ENCODE measurements at regions not wholly inside any gene's neighbourhood (a gene's known extent, or its start where the extent isn't known, plus 50 kb on each side); places are given as distances from the start of the nearest gene placed in this dataset.

DNA sequence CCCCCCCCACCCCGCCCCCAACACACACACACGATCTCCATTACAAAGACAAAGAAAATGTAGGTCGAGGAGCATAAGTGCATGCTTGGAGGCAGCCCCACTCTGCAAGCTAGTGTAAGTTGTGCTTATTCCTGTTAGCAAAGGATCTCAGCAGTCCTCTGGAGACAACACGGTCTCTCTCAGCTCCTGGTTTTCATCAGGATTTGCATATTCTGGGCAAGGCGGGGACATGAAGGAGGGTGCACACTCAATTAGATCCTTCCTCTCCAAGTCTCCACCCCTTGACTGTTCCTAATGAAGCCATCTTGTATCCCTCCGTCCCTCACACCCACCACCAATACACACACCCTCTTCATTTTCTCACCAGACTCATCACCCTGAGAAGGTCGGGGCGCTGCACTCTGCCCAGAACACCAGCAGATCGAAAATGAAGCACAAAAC lies 63.8 kb downstream of the MRPL46 start:
- Mint-ChIP-seq H3K27me3 (ENCODE audit: low read depth) (peaks cover 20% of the 10 kb centered on the region), H3K36me3 (ENCODE audit: low read depth) (no peaks in the 10 kb centered on the region), H3K27ac (no peak overlapping the region), H3K4me3 (ENCODE audit: low read depth) (no peak overlapping the region), H3K4me1 (ENCODE audit: low read depth) (peaks cover 6% of the 10 kb centered on the region), H3K9me3 (no peaks in the 10 kb centered on the region)
- no peak for DNase-seq (ENCODE audit: low spot score)
- intact Hi-C loops (cut with micrococcal nuclease), result no loop called here

DNA sequence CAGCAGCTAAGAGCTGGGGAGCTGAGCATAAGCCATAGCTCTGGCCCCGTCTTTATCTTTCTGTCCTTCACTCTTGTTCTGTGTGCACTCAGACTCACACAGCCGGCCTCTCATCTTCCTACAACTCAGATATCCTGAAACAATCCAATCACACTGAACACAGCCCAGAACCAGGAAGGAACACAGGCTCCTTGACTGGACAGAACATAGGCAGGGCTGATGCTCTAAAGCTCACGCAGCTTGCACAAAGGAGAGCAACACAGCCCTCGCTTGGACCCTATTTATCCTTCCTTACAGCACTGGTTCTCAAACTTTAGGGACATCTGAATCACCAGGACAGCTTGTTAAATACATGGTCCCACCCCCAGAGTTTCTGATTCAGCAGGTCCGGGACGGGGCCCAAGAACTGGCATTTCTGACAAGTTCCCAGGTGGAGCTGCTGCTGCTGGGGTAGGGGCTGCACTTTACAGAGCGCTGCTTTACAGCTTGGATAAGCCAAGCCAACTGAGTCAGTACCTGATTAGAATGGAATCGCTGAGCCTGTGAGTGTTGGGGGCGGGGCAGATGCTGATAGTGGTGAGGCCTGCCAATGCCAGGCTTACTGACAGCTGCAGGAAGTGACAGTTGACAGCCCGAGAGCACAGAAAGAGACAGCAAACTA lies 65.1 kb downstream of the MRPL46 start:
- DNase-seq (ENCODE audit: low spot score), result peak; percentile 12

DNA sequence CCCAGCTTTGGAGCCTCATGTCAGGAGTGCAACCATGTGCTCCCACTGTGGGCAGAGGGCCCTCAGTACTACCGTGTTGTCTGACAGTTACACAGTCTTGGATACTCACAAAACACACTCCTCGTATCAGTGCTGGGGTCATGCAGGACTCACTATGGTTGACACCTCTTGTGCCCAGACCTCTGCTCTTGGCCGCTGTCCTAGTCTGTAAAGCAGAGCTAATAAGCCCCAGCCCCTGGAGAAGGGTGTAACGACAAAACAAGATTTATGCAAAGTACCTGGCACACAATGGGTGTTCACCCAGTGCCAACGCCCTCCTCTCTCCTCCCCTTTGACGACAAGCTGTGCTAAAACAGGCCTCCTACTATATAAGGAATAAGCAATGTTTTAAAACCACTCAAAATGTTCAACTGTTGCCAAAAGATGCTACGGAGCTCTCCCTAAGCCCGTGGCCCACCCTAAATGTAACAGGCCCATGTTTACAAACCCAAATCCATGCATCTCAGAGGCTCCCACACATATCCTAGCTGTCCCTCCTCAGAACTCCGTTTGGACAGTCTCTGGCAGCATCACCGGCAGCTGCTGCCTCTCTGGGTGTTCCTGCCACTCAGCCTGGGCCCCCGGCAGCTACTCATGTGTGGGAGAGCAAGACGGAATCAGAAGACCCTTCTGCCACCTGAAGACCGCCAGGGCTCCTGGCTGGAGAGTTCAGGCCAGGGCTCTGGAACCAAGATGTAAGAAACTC lies 65.8 kb downstream of the MRPL46 start:
- H3K27ac Mint-ChIP-seq, result no peak overlapping the region

More for the DNA sequence above, 65.1 kb downstream of the MRPL46 start:
- Mint-ChIP-seq H3K4me1 (ENCODE audit: low read depth) (peaks cover 6% of the 10 kb centered on the region), H3K27me3 (ENCODE audit: low read depth) (peaks cover 16% of the 10 kb centered on the region), H3K9me3 (no peaks in the 10 kb centered on the region), H3K36me3 (ENCODE audit: low read depth) (no peaks in the 10 kb centered on the region), H3K4me3 (ENCODE audit: low read depth) (no peak overlapping the region), H3K27ac (no peak overlapping the region)
- intact Hi-C loops (cut with micrococcal nuclease), result no loop called here

DNA sequence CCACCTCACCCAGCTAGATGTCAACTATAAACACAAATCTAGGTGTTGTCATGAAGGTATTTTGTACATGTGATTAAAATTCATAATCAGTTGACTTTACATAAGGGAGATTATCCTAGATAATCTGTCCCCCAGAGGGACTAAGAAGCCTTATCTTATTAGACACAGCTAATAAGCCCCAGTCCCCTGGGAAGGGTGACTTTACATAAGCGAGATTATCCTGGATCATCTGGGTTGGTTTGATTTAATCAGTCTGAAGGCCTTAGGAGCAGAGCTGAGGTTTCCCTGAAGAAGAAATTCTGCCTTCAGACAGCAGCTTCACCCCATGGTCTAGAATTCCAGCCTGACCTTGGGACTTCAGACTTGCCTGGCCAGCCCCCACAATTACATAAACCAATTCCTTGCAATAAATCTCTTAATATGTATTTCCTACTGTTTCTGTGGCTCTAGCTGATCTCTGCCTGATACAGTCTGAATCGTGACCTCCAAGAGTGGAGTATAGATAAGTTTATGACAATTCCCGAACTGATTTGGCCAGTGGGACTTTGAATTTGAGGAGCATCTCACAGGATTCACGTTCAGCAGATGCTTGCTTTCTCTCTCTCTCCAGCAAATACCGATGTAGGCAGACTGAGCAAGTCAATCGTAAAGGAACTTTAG lies 66.5 kb downstream of the MRPL46 start:
- intact Hi-C loops (cut with micrococcal nuclease), result no loop called here
- Mint-ChIP-seq H3K36me3 (ENCODE audit: low read depth) (no peaks in the 10 kb centered on the region), H3K27ac (no peak overlapping the region), H3K9me3 (no peaks in the 10 kb centered on the region), H3K4me1 (ENCODE audit: low read depth) (peaks cover 6% of the 10 kb centered on the region), H3K4me3 (ENCODE audit: low read depth) (no peak overlapping the region), H3K27me3 (ENCODE audit: low read depth) (peaks cover 12% of the 10 kb centered on the region)
- DNase-seq (ENCODE audit: low spot score), result no peak

More for the DNA sequence above, 65.8 kb downstream of the MRPL46 start:
- no peaks in the 10 kb centered on the region for H3K9me3 Mint-ChIP-seq
- no peaks in the 10 kb centered on the region for H3K36me3 Mint-ChIP-seq (ENCODE audit: low read depth)
- H3K27me3 Mint-ChIP-seq (ENCODE audit: low read depth), result peaks cover 15% of the 10 kb centered on the region
- intact Hi-C loops (cut with micrococcal nuclease), result no loop called here
- H3K4me3 Mint-ChIP-seq (ENCODE audit: low read depth), result no peak overlapping the region
- no peak for DNase-seq (ENCODE audit: low spot score)
- H3K4me1 Mint-ChIP-seq (ENCODE audit: low read depth), result peaks cover 6% of the 10 kb centered on the region

DNA sequence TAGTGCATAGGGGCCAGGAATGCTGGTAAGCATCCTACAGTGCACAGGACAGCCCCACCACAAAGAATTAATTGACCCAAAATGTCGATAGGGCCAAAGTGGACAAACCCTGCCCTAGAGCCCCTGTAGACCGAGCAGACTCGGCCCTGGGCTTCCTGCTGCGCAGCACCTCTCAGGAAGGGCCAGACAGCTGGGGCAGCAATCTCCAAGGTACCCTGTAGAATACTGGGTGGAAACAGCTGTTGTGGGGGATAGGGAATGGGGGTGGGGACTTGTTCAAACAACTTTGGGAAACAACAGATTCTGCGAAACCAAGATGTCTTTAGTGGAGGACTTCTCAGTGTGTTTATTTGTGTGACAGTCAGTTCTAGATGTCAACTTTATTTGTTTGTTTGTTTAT lies 67.1 kb downstream of the MRPL46 start:
- DNase-seq (ENCODE audit: low spot score), result no peak
- no peak overlapping the region for H3K27ac Mint-ChIP-seq
- intact Hi-C loops (cut with micrococcal nuclease), result no loop called here

DNA sequence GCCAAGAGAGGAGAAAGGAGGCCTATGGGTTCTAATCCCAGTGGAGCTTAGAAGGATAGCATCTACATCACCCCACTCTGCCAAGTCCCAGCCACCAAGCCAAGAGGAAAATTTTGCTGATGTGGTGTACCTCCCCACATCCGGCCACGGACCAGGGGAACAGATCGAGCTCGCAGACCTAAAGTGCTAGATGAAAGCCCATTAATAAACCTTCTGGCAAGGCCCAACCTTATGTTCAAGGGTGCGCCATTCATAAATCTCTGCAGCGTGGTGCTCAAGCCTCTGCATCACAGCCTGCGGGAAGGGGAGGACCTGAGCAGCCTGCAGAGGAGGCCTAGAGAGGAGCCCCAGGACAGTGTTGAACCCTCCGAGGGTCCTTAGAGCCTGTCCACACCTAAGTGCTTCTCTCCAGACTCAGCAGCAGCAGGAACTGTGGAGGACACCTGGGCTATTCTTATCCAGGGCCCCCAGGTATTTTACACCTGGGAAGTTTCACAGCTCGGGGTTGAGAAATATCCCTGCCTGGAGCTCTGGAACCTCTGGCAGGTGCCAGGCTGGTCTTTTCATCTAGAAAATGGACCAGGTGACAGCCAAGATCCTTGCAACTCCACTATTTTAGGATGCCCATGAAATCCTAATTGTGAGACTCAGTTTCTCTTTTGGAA lies 68.0 kb downstream of the MRPL46 start:
- Mint-ChIP-seq H3K27ac (no peak overlapping the region), H3K9me3 (no peaks in the 10 kb centered on the region), H3K36me3 (ENCODE audit: low read depth) (no peaks in the 10 kb centered on the region), H3K4me1 (ENCODE audit: low read depth) (peaks cover 6% of the 10 kb centered on the region), H3K4me3 (ENCODE audit: low read depth) (no peak overlapping the region), H3K27me3 (ENCODE audit: low read depth) (peaks cover 8% of the 10 kb centered on the region)
- DNase-seq (ENCODE audit: low spot score), result no peak
- intact Hi-C loops (cut with micrococcal nuclease), result no loop called here

More for the DNA sequence above, 67.1 kb downstream of the MRPL46 start:
- peaks cover 6% of the 10 kb centered on the region for H3K4me1 Mint-ChIP-seq (ENCODE audit: low read depth)
- peaks cover 8% of the 10 kb centered on the region for H3K27me3 Mint-ChIP-seq (ENCODE audit: low read depth)
- H3K9me3 Mint-ChIP-seq, result no peaks in the 10 kb centered on the region
- no peak overlapping the region for H3K4me3 Mint-ChIP-seq (ENCODE audit: low read depth)
- no peaks in the 10 kb centered on the region for H3K36me3 Mint-ChIP-seq (ENCODE audit: low read depth)

DNA sequence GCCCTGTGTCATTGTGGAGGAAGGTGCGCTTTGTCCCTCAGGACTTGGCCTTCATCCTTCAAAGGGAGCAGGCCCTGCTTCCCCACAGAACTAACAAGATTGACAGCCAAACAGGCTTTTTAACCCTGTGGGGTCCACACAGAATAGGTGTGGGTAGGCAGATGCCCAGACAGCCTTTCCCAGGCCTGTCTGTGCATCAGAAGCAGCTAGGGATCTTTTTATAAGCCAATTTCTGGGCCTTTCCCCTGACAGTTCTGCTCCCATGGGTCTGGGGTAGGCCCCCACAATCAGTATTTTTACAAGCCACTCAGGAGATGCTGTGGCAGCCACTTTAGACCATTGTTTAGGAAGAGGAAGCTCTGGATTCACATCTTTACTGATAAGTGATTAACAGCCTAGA lies 69.2 kb downstream of the MRPL46 start:
- DNase-seq (ENCODE audit: low spot score), result no peak
- no peaks in the 10 kb centered on the region for H3K36me3 Mint-ChIP-seq (ENCODE audit: low read depth)

DNA sequence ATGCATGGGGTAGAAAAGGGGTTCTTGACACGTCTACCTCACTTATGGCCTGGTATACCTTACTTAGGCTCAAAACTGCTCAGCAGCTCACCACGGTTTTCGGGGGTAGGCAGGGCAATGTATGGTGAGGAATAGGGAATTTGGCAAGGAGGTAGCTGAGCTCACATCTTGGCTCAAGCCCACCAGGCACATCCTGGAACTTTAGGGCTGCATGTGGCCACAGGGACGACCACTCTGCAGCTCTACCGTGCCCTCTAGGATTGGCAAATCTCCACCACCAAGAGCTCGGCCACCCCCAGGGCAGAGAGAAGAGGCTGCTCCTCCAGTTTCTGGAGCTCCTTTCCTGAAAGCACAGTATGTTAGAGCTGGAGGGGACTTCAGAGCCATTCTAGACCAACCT lies 69.7 kb downstream of the MRPL46 start:
- H3K27ac Mint-ChIP-seq, result no peak overlapping the region
- intact Hi-C loops (cut with micrococcal nuclease), result no loop called here
- no peak overlapping the region for H3K4me3 Mint-ChIP-seq (ENCODE audit: low read depth)
- H3K9me3 Mint-ChIP-seq, result no peaks in the 10 kb centered on the region
- H3K36me3 Mint-ChIP-seq (ENCODE audit: low read depth), result no peaks in the 10 kb centered on the region
- DNase-seq (ENCODE audit: low spot score), result no peak
- H3K27me3 Mint-ChIP-seq (ENCODE audit: low read depth), result peaks cover 3% of the 10 kb centered on the region
- H3K4me1 Mint-ChIP-seq (ENCODE audit: low read depth), result peaks cover 7% of the 10 kb centered on the region

More for the DNA sequence above, 69.2 kb downstream of the MRPL46 start:
- Mint-ChIP-seq H3K4me1 (ENCODE audit: low read depth) (peaks cover 11% of the 10 kb centered on the region), H3K4me3 (ENCODE audit: low read depth) (no peak overlapping the region), H3K27me3 (ENCODE audit: low read depth) (peaks cover 3% of the 10 kb centered on the region), H3K9me3 (no peaks in the 10 kb centered on the region), H3K27ac (no peak overlapping the region)
- intact Hi-C loops (cut with micrococcal nuclease), result no loop called here

DNA sequence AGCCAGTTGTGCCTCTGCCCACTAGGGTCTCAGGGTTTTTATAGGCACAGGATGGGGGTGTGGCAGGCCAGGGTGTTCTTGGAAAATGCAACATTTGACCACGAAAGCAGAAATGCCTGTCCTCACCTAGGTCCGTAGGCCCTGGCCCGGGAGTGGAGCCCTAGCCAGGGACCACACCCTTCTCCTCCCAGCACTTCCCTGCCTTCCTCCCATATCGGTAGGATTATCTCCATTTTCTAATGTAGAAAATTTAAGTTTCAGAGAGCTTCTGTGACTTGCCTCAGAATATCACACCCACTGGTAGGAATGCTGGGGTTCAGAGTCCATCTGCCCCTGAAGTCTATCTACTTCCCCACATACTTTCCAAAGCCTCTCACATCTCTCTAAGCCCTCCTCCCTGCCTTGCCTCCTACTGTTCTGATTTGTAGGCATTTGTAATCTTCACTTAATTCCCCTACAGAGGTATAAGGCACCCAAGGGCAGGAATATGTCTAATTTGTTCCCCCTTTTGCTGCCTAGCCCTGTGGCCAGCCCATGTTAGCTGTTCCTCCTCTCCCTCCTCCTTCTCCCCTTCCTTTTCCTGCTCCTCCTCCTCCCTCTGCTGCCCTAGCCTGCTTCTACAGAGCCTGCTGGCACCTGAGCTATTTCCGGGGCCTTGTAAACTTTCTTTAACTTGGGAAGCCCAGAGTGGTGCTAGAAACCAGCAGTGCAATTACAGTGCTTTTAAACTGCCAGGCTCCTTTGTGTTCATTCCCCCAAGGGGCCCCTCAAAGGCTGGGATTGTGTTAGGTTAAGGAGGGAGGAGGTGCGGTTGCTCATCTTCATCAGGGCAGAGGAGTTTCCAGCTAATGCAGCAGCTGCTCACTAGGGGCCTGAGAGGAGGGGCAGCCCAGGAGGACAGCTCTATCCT lies 71.1 kb downstream of the MRPL46 start:
- DNase-seq (ENCODE audit: low spot score), result no peak
- Mint-ChIP-seq H3K4me1 (ENCODE audit: low read depth) (peaks cover 4% of the 10 kb centered on the region), H3K4me3 (ENCODE audit: low read depth) (no peak overlapping the region), H3K9me3 (no peaks in the 10 kb centered on the region), H3K36me3 (ENCODE audit: low read depth) (no peaks in the 10 kb centered on the region), H3K27ac (no peak overlapping the region), H3K27me3 (ENCODE audit: low read depth) (peaks cover 3% of the 10 kb centered on the region)
- intact Hi-C loops (cut with micrococcal nuclease), result no loop called here

DNA sequence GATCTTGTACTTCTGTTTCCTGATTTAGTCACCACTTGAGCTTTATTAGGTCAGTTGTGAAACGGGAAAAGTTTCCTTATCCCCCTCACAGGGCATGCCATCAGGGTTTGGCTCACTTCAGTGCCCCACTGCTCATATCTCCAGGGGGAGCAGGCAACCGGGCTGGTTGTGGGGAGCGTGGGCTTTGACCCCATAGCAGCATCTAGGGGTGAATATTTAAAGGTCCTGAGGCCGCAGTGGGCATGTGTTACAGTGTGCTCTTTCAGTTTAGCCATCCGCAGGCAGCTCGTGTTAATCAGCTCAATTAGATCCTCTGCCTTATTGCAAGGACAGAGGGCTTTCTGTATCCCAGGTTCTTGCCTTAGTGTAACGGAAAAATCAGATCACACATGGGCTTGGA lies 71.9 kb downstream of the MRPL46 start:
- no peak for DNase-seq (ENCODE audit: low spot score)
- Mint-ChIP-seq H3K27me3 (ENCODE audit: low read depth) (peaks cover 3% of the 10 kb centered on the region), H3K9me3 (no peaks in the 10 kb centered on the region), H3K4me1 (ENCODE audit: low read depth) (peaks cover 4% of the 10 kb centered on the region), H3K36me3 (ENCODE audit: low read depth) (no peaks in the 10 kb centered on the region), H3K4me3 (ENCODE audit: low read depth) (no peak overlapping the region), H3K27ac (no peak overlapping the region)
- intact Hi-C loops (cut with micrococcal nuclease), result no loop called here

DNA sequence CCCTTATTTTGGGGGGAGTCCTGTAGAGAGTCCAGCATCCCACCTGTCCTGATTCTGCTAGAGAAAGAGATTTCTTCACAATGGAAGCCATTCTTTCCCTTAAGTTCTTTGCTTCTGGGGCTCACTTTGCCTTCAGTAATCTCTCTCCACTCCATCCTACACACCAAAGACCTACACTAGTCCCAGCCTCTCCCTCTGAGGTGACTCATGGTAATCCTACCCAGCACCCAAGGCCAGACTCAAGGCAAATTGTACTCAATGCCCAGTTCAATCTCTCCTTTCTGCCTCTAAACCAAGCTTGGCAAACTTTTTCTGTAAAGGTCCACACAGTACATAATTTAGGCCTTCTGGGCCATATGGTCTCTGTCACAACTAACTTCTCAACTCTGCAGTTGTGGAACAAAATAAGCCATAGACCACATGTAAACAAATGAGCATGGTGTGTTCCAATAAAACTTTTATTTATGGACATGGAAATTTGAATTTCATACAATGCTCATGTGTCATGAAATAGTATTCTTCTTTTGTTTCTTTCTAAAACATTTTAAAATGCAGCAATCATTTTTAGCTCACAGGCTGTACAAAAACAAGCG lies 72.5 kb downstream of the MRPL46 start:
- intact Hi-C loops (cut with micrococcal nuclease), result no loop called here
- H3K4me1 Mint-ChIP-seq (ENCODE audit: low read depth), result peaks cover 4% of the 10 kb centered on the region
- no peaks in the 10 kb centered on the region for H3K9me3 Mint-ChIP-seq
- no peak for DNase-seq (ENCODE audit: low spot score)
- H3K36me3 Mint-ChIP-seq (ENCODE audit: low read depth), result no peaks in the 10 kb centered on the region
- no peak overlapping the region for H3K27ac Mint-ChIP-seq
- H3K4me3 Mint-ChIP-seq (ENCODE audit: low read depth), result no peak overlapping the region
- H3K27me3 Mint-ChIP-seq (ENCODE audit: low read depth), result peaks cover 3% of the 10 kb centered on the region

Measured in activated T-helper 2 cell treated with anti-CD3 and anti-CD28 coated beads, Interferon-gamma antibody, Interleukin-2, Interleukin-4, amounts not matched to agents 10 μg/mL and 5 μg/mL and 100 μg/mL, durations not matched to agents 14 hours and 24 hours and 36 hours (primary cell).